Neural progenitor cell (in vitro differentiated cells): ENCODE measurements at regions not wholly inside any gene's neighbourhood (a gene's known extent, or its start where the extent isn't known, plus 50 kb on each side); places are given as distances from the start of the nearest gene placed in this dataset.

Experiments
- CTCF ChIP-seq: fragments of 200-600 bp; sonication (generic); IDR thresholded peaks from 2 replicates; pipeline ENCODE4 v1.5.1; 2017; ENCODE audit warnings: antibody characterized with exemption, mild to moderate bottlenecking
- EZH2 ChIP-seq: fragments of 200-600 bp; sonication (generic); IDR thresholded peaks from 2 replicates; pipeline ENCODE4 v1.6.1; 2017; ENCODE audit warnings: antibody characterized with exemption, mild to moderate bottlenecking, moderate library complexity

DNA sequence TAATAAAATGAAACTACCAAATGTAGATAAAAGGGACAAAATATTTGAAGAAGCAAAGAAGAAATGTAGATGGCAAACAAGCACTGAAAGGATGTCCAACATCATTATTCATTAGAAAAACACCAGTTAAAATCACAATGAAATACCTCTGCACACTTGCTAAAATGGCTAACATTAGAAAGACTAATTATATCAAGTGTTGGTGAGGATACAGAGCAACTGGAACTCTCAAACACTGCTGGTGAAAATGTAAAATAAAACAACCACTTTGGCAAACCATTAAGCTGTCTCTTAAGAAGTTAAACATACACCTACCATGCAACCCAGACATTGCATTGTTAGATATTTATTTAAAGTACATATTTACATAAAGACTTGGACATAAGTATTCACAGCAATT lies 138.6 kb upstream of the FGGY start:
- TF ChIP-seq CTCF (no peak), EZH2 (no peak)
